Neural progenitor cell (in vitro differentiated cells): ENCODE measurements at regions not wholly inside any gene's neighbourhood (a gene's known extent, or its start where the extent isn't known, plus 50 kb on each side); places are given as distances from the start of the nearest gene placed in this dataset.
A peak's percentile ranks its signal among the peaks of the same experiment; 100 is the strongest.
"Not testable (repeated sequence)": the region's sequence is repeated elsewhere in the genome, so short reads cannot be mapped to it uniquely, and the experiment has no call there.

Experiments
- EZH2 ChIP-seq: fragments of 200-600 bp; sonication (generic); IDR thresholded peaks from 2 replicates; pipeline ENCODE4 v1.6.1; 2017; ENCODE audit warnings: antibody characterized with exemption, mild to moderate bottlenecking, moderate library complexity
- EZH2phosphoT487 ChIP-seq: fragments of 200-600 bp; sonication (generic); IDR thresholded peaks from 2 replicates; pipeline ENCODE4 v1.6.1; 2017; ENCODE audit warnings: antibody characterized with exemption
- TF ChIP-seq, protein P1 (sequence below): fragments of 200-600 bp; sonication (generic); IDR thresholded peaks from 2 replicates; pipeline ENCODE4 v1.5.1; 2017; ENCODE audit warnings: antibody characterized with exemption, mild to moderate bottlenecking

DNA sequence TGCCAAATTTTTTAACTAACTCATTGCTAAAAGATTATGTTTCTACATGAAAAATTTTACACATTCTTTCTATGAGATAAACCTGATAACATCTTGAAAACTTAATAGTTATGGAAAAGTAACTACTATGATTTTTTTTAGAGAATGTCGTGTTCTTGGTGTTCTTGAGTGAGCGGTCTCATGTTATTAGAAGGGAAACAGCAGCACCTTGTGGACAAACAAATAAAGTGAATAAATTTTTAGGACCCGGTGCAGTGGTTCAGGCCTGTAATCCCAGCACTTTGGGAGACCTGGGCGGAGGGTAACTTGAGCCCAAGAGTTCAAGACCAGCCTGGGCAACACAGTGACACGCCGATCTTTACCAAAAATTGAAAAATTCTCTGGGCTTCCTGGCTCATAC lies 166.0 kb downstream of the FOXD4L6 start:
- TF ChIP-seq, protein P1, sequence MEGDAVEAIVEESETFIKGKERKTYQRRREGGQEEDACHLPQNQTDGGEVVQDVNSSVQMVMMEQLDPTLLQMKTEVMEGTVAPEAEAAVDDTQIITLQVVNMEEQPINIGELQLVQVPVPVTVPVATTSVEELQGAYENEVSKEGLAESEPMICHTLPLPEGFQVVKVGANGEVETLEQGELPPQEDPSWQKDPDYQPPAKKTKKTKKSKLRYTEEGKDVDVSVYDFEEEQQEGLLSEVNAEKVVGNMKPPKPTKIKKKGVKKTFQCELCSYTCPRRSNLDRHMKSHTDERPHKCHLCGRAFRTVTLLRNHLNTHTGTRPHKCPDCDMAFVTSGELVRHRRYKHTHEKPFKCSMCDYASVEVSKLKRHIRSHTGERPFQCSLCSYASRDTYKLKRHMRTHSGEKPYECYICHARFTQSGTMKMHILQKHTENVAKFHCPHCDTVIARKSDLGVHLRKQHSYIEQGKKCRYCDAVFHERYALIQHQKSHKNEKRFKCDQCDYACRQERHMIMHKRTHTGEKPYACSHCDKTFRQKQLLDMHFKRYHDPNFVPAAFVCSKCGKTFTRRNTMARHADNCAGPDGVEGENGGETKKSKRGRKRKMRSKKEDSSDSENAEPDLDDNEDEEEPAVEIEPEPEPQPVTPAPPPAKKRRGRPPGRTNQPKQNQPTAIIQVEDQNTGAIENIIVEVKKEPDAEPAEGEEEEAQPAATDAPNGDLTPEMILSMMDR = peak; percentile 32
- not testable (repeated sequence) for TF ChIP-seq EZH2phosphoT487, EZH2
